H9 (cell line): ENCODE measurements at regions not wholly inside any gene's neighbourhood (a gene's known extent, or its start where the extent isn't known, plus 50 kb on each side); places are given as distances from the start of the nearest gene placed in this dataset.

Source experiments
- DNase-seq: peaks from one replicate; pipeline ENCODE4 v3.0.0-alpha.2; 2017
- H2AFZ ChIP-seq: one replicate; pipeline ENCODE4 v1.6.1; 2013; ENCODE audit warnings: mild to moderate bottlenecking, low read length, control low read depth, moderate library complexity
- H2AK5ac ChIP-seq: 2 replicates; pipeline ENCODE4 v1.6.1; 2013; ENCODE audit warnings: low read length, control low read depth, mixed read lengths; ENCODE audit not compliant: insufficient read length
- H2BK120ac ChIP-seq: one replicate; pipeline ENCODE4 v1.6.1; 2013; ENCODE audit warnings: low read depth, mild to moderate bottlenecking, low read length, control low read depth, inconsistent platforms; ENCODE audit not compliant: poor library complexity, severe bottlenecking
- H2BK12ac ChIP-seq: 2 replicates; pipeline ENCODE4 v1.6.1; 2013; ENCODE audit warnings: low read length, control low read depth, mixed read lengths, low read depth; ENCODE audit not compliant: insufficient read length
- H2BK15ac ChIP-seq: 2 replicates; pipeline ENCODE4 v1.6.1; 2013; ENCODE audit warnings: low read depth, low read length, control low read depth
- H2BK20ac ChIP-seq: one replicate; pipeline ENCODE4 v1.6.1; 2013; ENCODE audit warnings: low read depth, mild to moderate bottlenecking, low read length, control low read depth, inconsistent platforms; ENCODE audit not compliant: poor library complexity, severe bottlenecking
- H2BK5ac ChIP-seq: 2 replicates; pipeline ENCODE4 v1.6.1; 2013; ENCODE audit warnings: low read length, control low read depth, mixed read lengths; ENCODE audit not compliant: insufficient read length
- H3K14ac ChIP-seq: 2 replicates; pipeline ENCODE4 v1.6.1; 2013; ENCODE audit warnings: low read length, control low read depth; ENCODE audit not compliant: insufficient read depth
- H3K18ac ChIP-seq: 2 replicates; pipeline ENCODE4 v1.6.1; 2013; ENCODE audit warnings: low read depth, mild to moderate bottlenecking, mixed read lengths, low read length, control low read depth; ENCODE audit not compliant: insufficient read length
- H3K23ac ChIP-seq: 2 replicates; pipeline ENCODE4 v1.6.1; 2013; ENCODE audit warnings: low read length, control low read depth, mixed read lengths, low read depth; ENCODE audit not compliant: insufficient read length
- H3K23me2 ChIP-seq: 2 replicates; pipeline ENCODE4 v1.6.1; 2013; ENCODE audit warnings: low read depth, mild to moderate bottlenecking, mixed read lengths, low read length, control low read depth; ENCODE audit not compliant: insufficient read length, poor library complexity, severe bottlenecking
- H3K27ac ChIP-seq: 2 replicates; pipeline ENCODE4 v1.5.1; 2013; ENCODE audit warnings: low read length, control low read depth, mixed read lengths, low read depth; ENCODE audit not compliant: insufficient read length
- H3K27me3 ChIP-seq: 2 replicates; pipeline ENCODE4 v1.6.1; 2013; ENCODE audit warnings: low read length, control low read depth, inconsistent platforms; ENCODE audit not compliant: insufficient read depth
- H3K4ac ChIP-seq: 2 replicates; pipeline ENCODE4 v1.6.1; 2013; ENCODE audit warnings: low read depth, mild to moderate bottlenecking, control low read depth, inconsistent platforms, low read length, moderate library complexity
- H3K4me1 ChIP-seq: 2 replicates; pipeline ENCODE4 v1.6.1; 2013; ENCODE audit warnings: low read length, control low read depth, inconsistent platforms; ENCODE audit not compliant: insufficient read depth
- H3K4me2 ChIP-seq: 2 replicates; pipeline ENCODE4 v1.6.1; 2013; ENCODE audit warnings: low read length, control low read depth, mixed read lengths; ENCODE audit not compliant: insufficient read length, insufficient read depth
- H3K56ac ChIP-seq: 2 replicates; pipeline ENCODE4 v1.6.1; 2013; ENCODE audit warnings: low read depth, mild to moderate bottlenecking, mixed read lengths, low read length, control low read depth; ENCODE audit not compliant: insufficient read length
- H3K79me1 ChIP-seq: 2 replicates; pipeline ENCODE4 v1.6.1; 2013; ENCODE audit warnings: low read depth, mild to moderate bottlenecking, moderate library complexity, low read length, control low read depth, inconsistent platforms; ENCODE audit not compliant: insufficient read depth, poor library complexity, severe bottlenecking
- H3K79me2 ChIP-seq: 2 replicates; pipeline ENCODE4 v1.6.1; 2013; ENCODE audit warnings: low read length, control low read depth, inconsistent platforms; ENCODE audit not compliant: insufficient read depth
- H3K9ac ChIP-seq: 2 replicates; pipeline ENCODE4 v1.6.1; 2013; ENCODE audit warnings: low read length, control low read depth, mixed read lengths; ENCODE audit not compliant: insufficient read length; ENCODE audit errors: extremely low read depth
- H3K9me3 ChIP-seq: one replicate; pipeline ENCODE4 v1.6.1; 2013; ENCODE audit warnings: low read depth, low read length, inconsistent platforms; ENCODE audit not compliant: control insufficient read depth
- H3T11ph ChIP-seq: one replicate; pipeline ENCODE4 v1.6.1; 2013; ENCODE audit warnings: mild to moderate bottlenecking, low read length, control low read depth, inconsistent platforms
- H4K20me1 ChIP-seq: one replicate; pipeline ENCODE4 v1.6.1; 2013; ENCODE audit not compliant: control insufficient read depth, insufficient read length, insufficient read depth
- H4K5ac ChIP-seq: 2 replicates; pipeline ENCODE4 v1.6.1; 2013; ENCODE audit warnings: low read depth, mild to moderate bottlenecking, mixed read lengths, low read length, control low read depth; ENCODE audit not compliant: insufficient read length
- H4K8ac ChIP-seq: replicated peaks from 2 replicates; pipeline ENCODE4 v1.6.1; 2013; ENCODE audit warnings: low read length, control low read depth, mixed read lengths, low read depth; ENCODE audit not compliant: insufficient read length
- H4K91ac ChIP-seq: 2 replicates; pipeline ENCODE4 v1.6.1; 2013; ENCODE audit warnings: low read depth, mild to moderate bottlenecking, moderate library complexity, mixed read lengths, low read length, control low read depth; ENCODE audit not compliant: insufficient read length
- H3K27ac Mint-ChIP-seq, 3 experiments: 2 replicates in 2 of 3; 3 replicates in 1 of 3; pipeline ENCODE4 v1.8.0; 2020 to 2021; ENCODE audit warnings: mixed read lengths in 3 of 3, mild to moderate bottlenecking in 1 of 3, moderate library complexity in 1 of 3
- H3K27me3 Mint-ChIP-seq: 2 replicates; pipeline ENCODE4 v1.8.0; 2021; ENCODE audit warnings: low read depth, mild to moderate bottlenecking, moderate library complexity, mixed read lengths
- H3K36me3 Mint-ChIP-seq, 3 experiments: 2 replicates in 2 of 3; 3 replicates in 1 of 3; pipeline ENCODE4 v1.8.0; 2020 to 2021; ENCODE audit warnings: low read depth in 3 of 3, mixed read lengths in 3 of 3; ENCODE audit not compliant: insufficient read depth in 1 of 3
- H3K4me1 Mint-ChIP-seq, 2 experiments: 2 replicates each; pipeline ENCODE4 v1.8.0; 2020; ENCODE audit warnings: mixed read lengths in 2 of 2
- H3K4me3 Mint-ChIP-seq, 2 experiments: 2 replicates in 1 of 2; 3 replicates in 1 of 2; pipeline ENCODE4 v1.8.0; 2020 to 2021; ENCODE audit warnings: mild to moderate bottlenecking in 2 of 2, mixed read lengths in 2 of 2, moderate library complexity in 1 of 2
- H3K9me3 Mint-ChIP-seq, 2 experiments: 2 replicates in 1 of 2; 3 replicates in 1 of 2; pipeline ENCODE4 v1.8.0; 2020; ENCODE audit warnings: mild to moderate bottlenecking in 2 of 2, mixed read lengths in 2 of 2, moderate library complexity in 1 of 2
- CTCF ChIP-seq: fragments of 200-600 bp; sonication (generic); conservative IDR thresholded peaks from 3 replicates; pipeline ENCODE4 v1.8.0; 2021; ENCODE audit warnings: antibody characterized with exemption, mild to moderate bottlenecking
- WGBS: extraction: QIAGEN DNeasy Blood & Tissue Kit; methylation state at CpG from one replicate; pipeline ENCODE4 v1.1.7; 2013; ENCODE audit warnings: missing lambda C conversion rate, low lambda C conversion rate, mixed read lengths; ENCODE audit not compliant: insufficient read length; ENCODE audit errors: extremely low coverage; 5-methylcytosine and 5-hydroxymethylcytosine counted together

DNA sequence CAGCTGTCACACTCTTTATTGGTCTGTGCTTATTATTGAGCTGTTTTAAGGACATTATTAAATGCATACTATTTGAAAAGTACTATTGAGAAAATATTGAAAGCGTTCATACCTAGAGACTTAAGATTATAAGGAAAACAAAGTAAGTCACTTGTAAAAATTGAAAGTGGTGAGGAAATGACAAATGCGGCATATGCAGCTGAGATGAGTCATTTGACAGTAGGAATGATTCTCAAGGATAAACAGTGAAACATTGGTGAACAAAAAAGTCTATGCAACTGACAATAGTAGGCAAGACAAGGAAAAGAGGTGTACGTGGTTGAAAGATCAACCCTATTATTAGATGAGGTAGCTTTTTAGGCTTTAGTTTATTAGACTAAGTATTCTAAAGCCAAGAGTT is 82.6 kb upstream of the MAP10 start:
- Mint-ChIP-seq H3K27me3 (no peaks in the 10 kb centered on the region), H3K9me3 (peaks cover 15 to 20% of the 10 kb centered on the region in 2 experiments), H3K36me3 (peaks cover 0 to 17% (median 13%) of the 10 kb centered on the region in 3 experiments; a peak in 4 of 7 replicates), H3K4me1 (peaks cover 10 to 16% of the 10 kb centered on the region in 2 experiments), H3K27ac (no peak overlapping the region), H3K4me3 (no peak overlapping the region)
- no peaks in the 10 kb centered on the region for H3K27me3 ChIP-seq
- H3T11ph ChIP-seq: no peak overlapping the region
- H2BK20ac ChIP-seq: no peak overlapping the region
- no peak overlapping the region for H4K5ac ChIP-seq
- no CpG with 5 or more reads among the region's 3 CpGs for WGBS
- no peaks in the 10 kb centered on the region for H3K9me3 ChIP-seq
- no peak for DNase-seq
- H2AK5ac ChIP-seq: no peak overlapping the region
- H3K4me1 ChIP-seq: peaks cover 4% of the 10 kb centered on the region; the same call in 1 of the 2 replicates
- H4K20me1 ChIP-seq: no peaks in the 10 kb centered on the region
- H3K79me2 ChIP-seq: no peaks in the 10 kb centered on the region
- no peak overlapping the region for H2AFZ ChIP-seq
- no peak overlapping the region for H3K27ac ChIP-seq
- H3K23me2 ChIP-seq: no peaks in the 10 kb centered on the region
- H3K9ac ChIP-seq: no peak overlapping the region
- no peak overlapping the region for H2BK5ac ChIP-seq
- no peak overlapping the region for H3K4ac ChIP-seq
- no peak overlapping the region for H3K56ac ChIP-seq
- H4K91ac ChIP-seq: no peak overlapping the region
- H2BK15ac ChIP-seq: no peak overlapping the region
- TF ChIP-seq CTCF: no peak
- no peak overlapping the region for H3K4me2 ChIP-seq
- no peaks in the 10 kb centered on the region for H3K79me1 ChIP-seq
- no peak overlapping the region for H2BK120ac ChIP-seq
- no peak overlapping the region for H3K23ac ChIP-seq
- no peak overlapping the region for H3K18ac ChIP-seq
- H3K14ac ChIP-seq: no peak overlapping the region
- no peak overlapping the region for H2BK12ac ChIP-seq
- no peak overlapping the region for H4K8ac ChIP-seq
